Lower leg skin (tissue), 3 donors: ENCODE measurements at regions not wholly inside any gene's neighbourhood (a gene's known extent, or its start where the extent isn't known, plus 50 kb on each side); places are given as distances from the start of the nearest gene placed in this dataset.

Source experiments
- CTCF ChIP-seq, 3 donors: fragments of 450-650 bp; IDR thresholded peaks; one replicate each; pipeline ENCODE4 v1.5.1; 2016; ENCODE audit warnings: antibody characterized with exemption in 3 of 3, mild to moderate bottlenecking in 3 of 3, moderate library complexity in 2 of 3
- POLR2A ChIP-seq, 2 donors: fragments of 450-650 bp; IDR thresholded peaks; one replicate each; pipeline ENCODE4 v1.6.1; 2016 to 2017; ENCODE audit warnings: antibody characterized with exemption in 2 of 2, mild to moderate bottlenecking in 1 of 2, moderate library complexity in 1 of 2

GRCh38 chr1:230008721-230009120 is 58.3 kb upstream of the GALNT2 start:
- TF ChIP-seq POLR2A (IDR thresholded peaks at IDR 0.05): no peak
- TF ChIP-seq CTCF (IDR thresholded peaks at IDR 0.05): no peak
